ENCODE measurements at regions not wholly inside any gene's neighbourhood (a gene's known extent, or its start where the extent isn't known, plus 50 kb on each side); places are given as distances from the start of the nearest gene placed in this dataset.

DNA sequence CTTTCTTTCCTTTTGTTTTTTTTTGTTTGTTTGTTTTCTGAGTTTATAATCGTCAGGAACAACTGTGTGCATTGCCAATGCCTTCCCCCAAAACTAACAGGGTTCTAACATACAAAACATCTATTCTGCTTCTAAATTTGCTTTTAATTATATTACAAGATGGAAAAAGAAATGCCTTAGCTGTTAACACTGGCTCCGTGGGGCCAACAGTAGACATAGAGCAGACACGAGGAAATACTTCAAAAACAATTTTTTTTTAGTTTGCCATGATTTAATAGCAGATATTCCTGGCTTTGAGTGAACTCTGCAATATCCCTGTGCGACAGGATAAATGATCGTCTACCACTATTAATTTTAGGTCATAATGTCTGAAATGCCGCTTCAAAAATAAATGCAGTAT, 153.3 kb upstream of the HNRNPA3 start:
- Mint-ChIP-seq H3K36me3 (no peaks in the 10 kb centered on the region), H3K27me3 (peaks cover 8% of the 10 kb centered on the region), H3K4me1 (ENCODE audit: unreplicated experiment) (peaks cover 10% of the 10 kb centered on the region), H3K27ac (no peak overlapping the region), H3K9me3 (no peaks in the 10 kb centered on the region), H3K4me3 (no peak overlapping the region)
- no peak for DNase-seq (ENCODE audit: extremely low spot score, unreplicated experiment)
- TF ChIP-seq, protein P1, sequence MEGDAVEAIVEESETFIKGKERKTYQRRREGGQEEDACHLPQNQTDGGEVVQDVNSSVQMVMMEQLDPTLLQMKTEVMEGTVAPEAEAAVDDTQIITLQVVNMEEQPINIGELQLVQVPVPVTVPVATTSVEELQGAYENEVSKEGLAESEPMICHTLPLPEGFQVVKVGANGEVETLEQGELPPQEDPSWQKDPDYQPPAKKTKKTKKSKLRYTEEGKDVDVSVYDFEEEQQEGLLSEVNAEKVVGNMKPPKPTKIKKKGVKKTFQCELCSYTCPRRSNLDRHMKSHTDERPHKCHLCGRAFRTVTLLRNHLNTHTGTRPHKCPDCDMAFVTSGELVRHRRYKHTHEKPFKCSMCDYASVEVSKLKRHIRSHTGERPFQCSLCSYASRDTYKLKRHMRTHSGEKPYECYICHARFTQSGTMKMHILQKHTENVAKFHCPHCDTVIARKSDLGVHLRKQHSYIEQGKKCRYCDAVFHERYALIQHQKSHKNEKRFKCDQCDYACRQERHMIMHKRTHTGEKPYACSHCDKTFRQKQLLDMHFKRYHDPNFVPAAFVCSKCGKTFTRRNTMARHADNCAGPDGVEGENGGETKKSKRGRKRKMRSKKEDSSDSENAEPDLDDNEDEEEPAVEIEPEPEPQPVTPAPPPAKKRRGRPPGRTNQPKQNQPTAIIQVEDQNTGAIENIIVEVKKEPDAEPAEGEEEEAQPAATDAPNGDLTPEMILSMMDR (conservative IDR thresholded peaks at IDR 0.05), result no peak

DNA sequence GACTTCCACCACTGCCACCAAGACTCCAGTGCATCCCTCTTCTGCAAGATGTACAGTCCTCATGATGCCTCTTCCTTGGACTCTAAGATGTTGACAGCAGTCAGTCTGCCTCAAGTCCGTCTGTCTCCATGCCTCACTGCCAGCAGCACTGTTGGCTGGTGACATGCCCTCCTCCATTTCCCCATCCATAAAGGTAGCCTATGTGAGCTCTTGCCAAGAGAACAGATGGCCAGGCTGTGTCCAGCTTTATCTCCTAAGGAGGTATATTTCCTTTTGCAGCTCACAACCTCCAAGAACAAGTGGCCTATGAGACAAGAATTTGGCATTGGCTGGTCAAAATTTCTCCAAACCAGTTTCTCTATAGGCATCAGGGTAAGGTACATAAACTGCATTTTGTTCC, 149.3 kb upstream of the HNRNPA3 start:
- TF ChIP-seq, protein P1 (conservative IDR thresholded peaks at IDR 0.05), result no peak
- H3K4me3 Mint-ChIP-seq, result no peak overlapping the region
- H3K36me3 Mint-ChIP-seq, result no peaks in the 10 kb centered on the region
- no peak overlapping the region for H3K27ac Mint-ChIP-seq
- no peak for DNase-seq (ENCODE audit: extremely low spot score, unreplicated experiment)
- peaks cover 10% of the 10 kb centered on the region for H3K4me1 Mint-ChIP-seq (ENCODE audit: unreplicated experiment)
- peaks cover 19% of the 10 kb centered on the region for H3K27me3 Mint-ChIP-seq
- no peaks in the 10 kb centered on the region for H3K9me3 Mint-ChIP-seq

DNA sequence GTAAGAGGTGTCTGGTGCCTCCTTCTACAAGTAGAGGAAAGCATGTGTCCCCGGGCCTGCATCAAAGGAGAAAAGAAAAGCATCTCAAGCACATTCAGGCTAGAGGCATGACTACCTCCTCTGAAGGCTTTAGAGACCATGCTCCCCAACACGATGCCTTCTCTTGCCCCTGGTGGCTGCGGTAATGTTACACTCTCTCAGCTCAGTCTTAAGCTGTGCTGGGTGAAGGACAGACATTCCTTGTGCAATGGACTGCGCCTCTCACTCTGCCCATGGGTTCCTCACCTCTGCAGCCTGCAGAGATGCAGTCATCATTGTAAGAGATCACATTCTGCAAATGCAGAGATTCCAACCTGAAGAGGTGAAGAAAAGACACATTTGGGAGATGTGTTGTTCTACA, 148.2 kb upstream of the HNRNPA3 start:
- Mint-ChIP-seq H3K4me1 (ENCODE audit: unreplicated experiment) (peaks cover 4% of the 10 kb centered on the region), H3K9me3 (no peaks in the 10 kb centered on the region), H3K4me3 (no peak overlapping the region), H3K27ac (no peak overlapping the region), H3K27me3 (peaks cover 22% of the 10 kb centered on the region), H3K36me3 (no peaks in the 10 kb centered on the region)
- TF ChIP-seq, protein P1 (conservative IDR thresholded peaks at IDR 0.05), result no peak
- no peak for DNase-seq (ENCODE audit: extremely low spot score, unreplicated experiment)

DNA sequence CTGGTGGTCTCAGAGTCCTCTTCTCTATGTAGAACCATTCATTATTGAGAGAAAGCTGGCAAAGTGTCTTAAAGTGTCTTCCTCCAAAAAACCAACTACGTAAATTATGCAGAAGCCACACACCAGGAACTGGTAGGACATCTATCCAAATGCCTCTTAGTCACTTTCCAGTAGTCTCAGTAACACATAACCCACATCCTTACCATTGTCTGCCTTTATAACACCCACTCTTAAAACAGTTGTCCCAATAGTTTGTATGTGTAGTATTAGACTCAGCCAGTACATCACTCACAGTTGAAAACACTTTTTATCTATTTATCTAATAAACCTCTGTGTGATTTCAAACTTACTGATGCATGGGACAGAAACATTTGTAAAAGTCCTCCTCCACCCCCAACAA, 143.6 kb upstream of the HNRNPA3 start:
- Mint-ChIP-seq H3K27me3 (peaks cover 20% of the 10 kb centered on the region), H3K4me3 (no peak overlapping the region), H3K9me3 (peaks cover 11% of the 10 kb centered on the region), H3K36me3 (no peaks in the 10 kb centered on the region), H3K27ac (no peak overlapping the region), H3K4me1 (ENCODE audit: unreplicated experiment) (no peaks in the 10 kb centered on the region)
- no peak for DNase-seq (ENCODE audit: extremely low spot score, unreplicated experiment)
- TF ChIP-seq, protein P1 (conservative IDR thresholded peaks at IDR 0.05), result no peak

DNA sequence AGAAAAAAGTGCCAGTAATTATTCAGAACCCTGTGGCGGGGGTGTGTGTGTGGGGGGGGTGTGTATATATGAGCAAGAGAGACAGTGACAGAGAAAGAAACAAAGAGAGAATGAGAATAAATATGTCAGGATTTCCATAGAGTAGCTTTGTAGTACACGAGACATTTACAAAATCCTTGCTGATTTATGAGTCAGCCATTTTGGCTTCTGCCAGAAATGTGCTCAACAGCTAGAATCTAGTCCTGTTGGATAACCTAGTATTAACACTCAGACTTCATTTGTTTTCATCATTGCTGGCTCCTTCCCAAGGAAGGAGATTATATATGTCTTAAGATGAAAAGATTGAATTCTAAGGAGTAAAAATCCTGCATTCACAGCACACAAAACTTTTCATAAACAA, 140.5 kb upstream of the HNRNPA3 start:
- DNase-seq (ENCODE audit: extremely low spot score, unreplicated experiment), result no peak
- peaks cover 7% of the 10 kb centered on the region for H3K4me1 Mint-ChIP-seq (ENCODE audit: unreplicated experiment)
- TF ChIP-seq, protein P1 (conservative IDR thresholded peaks at IDR 0.05), result no peak
- peaks cover 11% of the 10 kb centered on the region for H3K9me3 Mint-ChIP-seq
- H3K4me3 Mint-ChIP-seq, result no peak overlapping the region
- H3K36me3 Mint-ChIP-seq, result no peaks in the 10 kb centered on the region
- no peak overlapping the region for H3K27ac Mint-ChIP-seq
- H3K27me3 Mint-ChIP-seq, result peaks cover 13% of the 10 kb centered on the region

DNA sequence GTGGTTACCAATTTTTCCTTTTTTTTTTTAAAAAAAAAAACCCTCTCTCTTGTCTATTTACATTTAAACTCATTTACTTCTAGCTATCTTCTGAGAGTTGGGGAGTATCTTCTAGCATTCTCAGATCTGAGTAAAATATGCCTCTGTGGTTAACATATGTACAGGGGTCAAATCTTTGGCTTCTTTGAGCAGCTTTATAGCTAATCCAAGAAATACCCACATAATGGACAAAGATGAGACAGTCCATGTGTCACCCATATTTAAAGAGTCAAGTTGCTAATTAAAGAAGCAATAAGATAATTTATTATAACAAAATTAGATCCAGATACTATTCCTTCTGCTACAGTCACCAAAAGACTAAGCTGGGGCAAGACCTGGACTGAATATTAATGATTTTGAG, 139.0 kb upstream of the HNRNPA3 start:
- Mint-ChIP-seq H3K4me1 (ENCODE audit: unreplicated experiment) (peaks cover 7% of the 10 kb centered on the region), H3K27ac (no peak overlapping the region), H3K36me3 (no peaks in the 10 kb centered on the region), H3K4me3 (no peak overlapping the region), H3K27me3 (peaks cover 9% of the 10 kb centered on the region), H3K9me3 (peaks cover 11% of the 10 kb centered on the region)
- TF ChIP-seq, protein P1 (conservative IDR thresholded peaks at IDR 0.05), result no peak
- no peak for DNase-seq (ENCODE audit: extremely low spot score, unreplicated experiment)

Measured in type B pancreatic cell (in vitro differentiated cells).